ENCODE measurements at regions not wholly inside any gene's neighbourhood (a gene's known extent, or its start where the extent isn't known, plus 50 kb on each side); places are given as distances from the start of the nearest gene placed in this dataset.

DNA sequence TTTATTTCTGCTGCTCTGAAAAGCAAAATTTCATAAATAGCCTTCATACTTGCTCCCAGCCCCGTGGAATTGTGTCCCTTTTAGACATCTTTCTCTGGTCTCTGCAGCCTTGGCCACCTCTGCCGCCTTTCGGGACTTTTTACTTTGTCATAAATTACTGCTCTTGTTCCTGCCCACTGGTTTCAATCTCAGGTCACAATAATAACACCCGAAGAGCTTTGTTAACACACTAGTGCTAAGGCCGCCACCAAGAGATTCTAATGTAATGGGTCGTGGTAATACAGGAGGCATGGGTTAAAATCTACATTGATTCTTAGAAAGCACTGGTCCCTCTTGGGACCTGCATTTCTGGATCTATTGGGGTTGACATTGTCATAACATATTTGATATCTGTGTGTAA lies 276.0 kb upstream of the VWC2 start:
- TF ChIP-seq ZBTB33 (IDR thresholded peaks at IDR 0.05) (no peak), YY1 (IDR thresholded peaks at IDR 0.05) (no peak), CTCF (IDR thresholded peaks at IDR 0.05; ENCODE audit: low read depth, low read length, missing input control) (no peak), RAD21 (IDR thresholded peaks at IDR 0.05) (no peak), TAF1 (conservative IDR thresholded peaks at IDR 0.05) (no peak), MAX (IDR thresholded peaks at IDR 0.05) (no peak)
- TF ChIP-seq, protein P1, sequence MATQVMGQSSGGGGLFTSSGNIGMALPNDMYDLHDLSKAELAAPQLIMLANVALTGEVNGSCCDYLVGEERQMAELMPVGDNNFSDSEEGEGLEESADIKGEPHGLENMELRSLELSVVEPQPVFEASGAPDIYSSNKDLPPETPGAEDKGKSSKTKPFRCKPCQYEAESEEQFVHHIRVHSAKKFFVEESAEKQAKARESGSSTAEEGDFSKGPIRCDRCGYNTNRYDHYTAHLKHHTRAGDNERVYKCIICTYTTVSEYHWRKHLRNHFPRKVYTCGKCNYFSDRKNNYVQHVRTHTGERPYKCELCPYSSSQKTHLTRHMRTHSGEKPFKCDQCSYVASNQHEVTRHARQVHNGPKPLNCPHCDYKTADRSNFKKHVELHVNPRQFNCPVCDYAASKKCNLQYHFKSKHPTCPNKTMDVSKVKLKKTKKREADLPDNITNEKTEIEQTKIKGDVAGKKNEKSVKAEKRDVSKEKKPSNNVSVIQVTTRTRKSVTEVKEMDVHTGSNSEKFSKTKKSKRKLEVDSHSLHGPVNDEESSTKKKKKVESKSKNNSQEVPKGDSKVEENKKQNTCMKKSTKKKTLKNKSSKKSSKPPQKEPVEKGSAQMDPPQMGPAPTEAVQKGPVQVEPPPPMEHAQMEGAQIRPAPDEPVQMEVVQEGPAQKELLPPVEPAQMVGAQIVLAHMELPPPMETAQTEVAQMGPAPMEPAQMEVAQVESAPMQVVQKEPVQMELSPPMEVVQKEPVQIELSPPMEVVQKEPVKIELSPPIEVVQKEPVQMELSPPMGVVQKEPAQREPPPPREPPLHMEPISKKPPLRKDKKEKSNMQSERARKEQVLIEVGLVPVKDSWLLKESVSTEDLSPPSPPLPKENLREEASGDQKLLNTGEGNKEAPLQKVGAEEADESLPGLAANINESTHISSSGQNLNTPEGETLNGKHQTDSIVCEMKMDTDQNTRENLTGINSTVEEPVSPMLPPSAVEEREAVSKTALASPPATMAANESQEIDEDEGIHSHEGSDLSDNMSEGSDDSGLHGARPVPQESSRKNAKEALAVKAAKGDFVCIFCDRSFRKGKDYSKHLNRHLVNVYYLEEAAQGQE (IDR thresholded peaks at IDR 0.05): no peak

All from liver (tissue), 3 donors.